HCT116 (cell line): ENCODE measurements at regions not wholly inside any gene's neighbourhood (a gene's known extent, or its start where the extent isn't known, plus 50 kb on each side); places are given as distances from the start of the nearest gene placed in this dataset.

Source experiments
- ATAC-seq: fragments of 200-7000 bp; cut with Tn5 transposase; 2 replicates; pipeline ENCODE4 v1.9.1; 2020; ENCODE audit warnings: mild to moderate bottlenecking, moderate library complexity
- BruUV-seq: library from RNA; stranded (reverse); fragments of 400-500 nt; replicated peaks from 2 replicates; lab custom pipeline; 2021; lab: Mats Ljungman, UMichigan
- CTCF ChIA-PET: fragments of 300-600 bp; sonication (Branson Sonifier 250); formaldehyde crosslinking; loops from one replicate; lab custom pipeline; 2021; ENCODE audit warnings: antibody characterized with exemption; lab: Charles Lee
- POLR2A ChIA-PET: fragments of 300-600, 350-600 bp; sonication (Branson Sonifier 250); formaldehyde crosslinking; loops from one replicate; lab custom pipeline; 2021; ENCODE audit warnings: antibody characterized with exemption; lab: Charles Lee
- RAD21 ChIA-PET, 2 experiments: fragments of 300-600 bp; sonication (Branson Sonifier 250); formaldehyde crosslinking; loops; one replicate each; lab custom pipeline; 2023; ENCODE audit warnings: low total read pairs in 2 of 2; ENCODE audit not compliant: uncharacterized antibody in 2 of 2, unreplicated experiment in 2 of 2, low non-redundant PET in 1 of 2; lab: Charles Lee
- DNase-seq: peaks from one replicate; pipeline ENCODE4 v3.0.0-alpha.2; 2010; ENCODE audit warnings: low read depth, low spot score
- H2AFZ ChIP-seq: fragments of 200-600 bp; shearing (Covaris generic), sonication (generic); 2 replicates; pipeline ENCODE4 v1.6.1; 2017; ENCODE audit warnings: low read depth, mixed run types, mixed read lengths, antibody characterized with exemption, low read length; ENCODE audit not compliant: poor library complexity, severe bottlenecking
- H3K27ac ChIP-seq: 2 replicates; pipeline ENCODE4 v1.5.1; 2012; ENCODE audit warnings: low read depth, low read length
- H3K27me3 ChIP-seq: fragments of 200-600 bp; sonication (generic); 2 replicates; pipeline ENCODE4 v1.6.1; 2016; ENCODE audit warnings: mixed run types, low read length, mixed read lengths; ENCODE audit not compliant: insufficient read depth
- H3K36me3 ChIP-seq, 2 experiments: fragments of 200-500 bp in 1 of 2; fragments of 200-600 bp in 1 of 2; sonication (Bioruptor generic) in 1 of 2; sonication (generic) in 1 of 2; 2 replicates each; pipeline versions ENCODE4 v1.5.1 to v1.6.1; 2014 to 2016; ENCODE audit warnings: low read length in 2 of 2, inconsistent platforms in 1 of 2, mixed read lengths in 1 of 2, mixed run types in 1 of 2; ENCODE audit not compliant: insufficient read depth in 2 of 2, control insufficient read depth in 1 of 2
- H3K4me1 ChIP-seq, 2 experiments: fragments of 200-600 bp in 1 of 2; sonication (generic) in 1 of 2; 2 replicates each; pipeline versions ENCODE4 v1.5.1 to v1.6.1; 2012 to 2017; ENCODE audit warnings: low read length in 2 of 2, inconsistent platforms in 1 of 2, mild to moderate bottlenecking in 1 of 2, mixed read lengths in 1 of 2, mixed run types in 1 of 2, moderate library complexity in 1 of 2; ENCODE audit not compliant: insufficient read depth in 2 of 2, control insufficient read depth in 1 of 2
- H3K4me2 ChIP-seq: fragments of 200-600 bp; sonication (generic); 2 replicates; pipeline ENCODE4 v1.6.1; 2017; ENCODE audit warnings: mixed run types, low read length, mixed read lengths
- H3K4me3 ChIP-seq, 2 experiments: fragments of 200-600 bp in 1 of 2; sonication (generic) in 1 of 2; replicated peaks in 1 of 2; 2 replicates each; pipeline ENCODE4 v1.5.1; 2011 to 2016; ENCODE audit warnings: low read length in 2 of 2, control low read depth in 1 of 2, low read depth in 1 of 2, mild to moderate bottlenecking in 1 of 2, mixed read lengths in 1 of 2, mixed run types in 1 of 2
- H3K79me2 ChIP-seq: fragments of 200-600 bp; sonication (generic); 2 replicates; pipeline ENCODE4 v1.6.1; 2017; ENCODE audit warnings: mild to moderate bottlenecking, mixed run types, low read length, moderate library complexity, mixed read lengths; ENCODE audit not compliant: insufficient read depth
- H3K9ac ChIP-seq: fragments of 200-600 bp; sonication (generic); 2 replicates; pipeline ENCODE4 v1.6.1; 2016; ENCODE audit warnings: low read length, mixed read lengths
- H3K9me2 ChIP-seq: fragments of 200-600 bp; sonication (generic), shearing (Covaris generic); 2 replicates; pipeline ENCODE4 v1.6.1; 2017; ENCODE audit warnings: mixed run types, mild to moderate bottlenecking, moderate library complexity; ENCODE audit not compliant: insufficient read depth
- H3K9me3 ChIP-seq, 2 experiments: fragments of 200-500 bp in 1 of 2; fragments of 200-600 bp in 1 of 2; sonication (Bioruptor generic) in 1 of 2; sonication (generic) in 1 of 2; 2 replicates each; pipeline ENCODE4 v1.6.1; 2014 to 2017; ENCODE audit warnings: low read length in 2 of 2, mixed read lengths in 2 of 2, inconsistent platforms in 1 of 2, low read depth in 1 of 2, mild to moderate bottlenecking in 1 of 2, mixed run types in 1 of 2, moderate library complexity in 1 of 2; ENCODE audit not compliant: control insufficient read depth in 1 of 2, insufficient read depth in 1 of 2
- H4K20me1 ChIP-seq: fragments of 200-600 bp; sonication (generic), shearing (Covaris generic); 2 replicates; pipeline ENCODE4 v1.6.1; 2017; ENCODE audit warnings: mixed run types, mild to moderate bottlenecking, moderate library complexity; ENCODE audit not compliant: insufficient read depth
- CBX3 ChIP-seq: IDR thresholded peaks from 2 replicates; pipeline ENCODE4 v1.6.1; 2012; ENCODE audit warnings: low read depth
- CEBPB ChIP-seq: IDR thresholded peaks from 2 replicates; pipeline ENCODE4 v1.6.1; 2012; ENCODE audit warnings: low read depth
- CTCF ChIP-seq, 3 experiments: fragments of 200-600 bp in 1 of 3; sonication (generic) in 1 of 3; IDR thresholded peaks in 2 of 3; conservative IDR thresholded peaks in 1 of 3; 2 replicates each; pipeline ENCODE4 v1.5.1; 2012 to 2017; ENCODE audit warnings: low read depth in 2 of 3, low read length in 2 of 3, antibody characterized with exemption in 1 of 3, borderline replicate concordance in 1 of 3, control low read depth in 1 of 3, mild to moderate bottlenecking in 1 of 3, mixed read lengths in 1 of 3, mixed run types in 1 of 3, moderate library complexity in 1 of 3; ENCODE audit not compliant: insufficient read depth in 1 of 3
- EGR1 ChIP-seq: IDR thresholded peaks from 2 replicates; pipeline ENCODE4 v1.6.1; 2012; ENCODE audit warnings: low read depth
- ELF1 ChIP-seq: IDR thresholded peaks from 2 replicates; pipeline ENCODE4 v1.6.1; 2012; ENCODE audit warnings: low read depth, borderline replicate concordance
- EZH2 ChIP-seq: fragments of 200-600 bp; sonication (generic); IDR thresholded peaks from 2 replicates; pipeline ENCODE4 v1.6.1; 2017; ENCODE audit warnings: antibody characterized with exemption, mixed run types
- EZH2phosphoT487 ChIP-seq: fragments of 200-600 bp; IDR thresholded peaks from 2 replicates; pipeline ENCODE4 v1.6.1; 2018; ENCODE audit warnings: antibody characterized with exemption, borderline replicate concordance
- FOSL1 ChIP-seq: IDR thresholded peaks from 2 replicates; pipeline ENCODE4 v1.6.1; 2012; ENCODE audit warnings: low read depth
- JUND ChIP-seq: IDR thresholded peaks from 2 replicates; pipeline ENCODE4 v1.6.1; 2012
- MAX ChIP-seq: IDR thresholded peaks from 2 replicates; pipeline ENCODE4 v1.6.1; 2012
- POLR2A ChIP-seq: IDR thresholded peaks from 2 replicates; pipeline ENCODE4 v1.7.0; 2011; ENCODE audit warnings: borderline replicate concordance; ENCODE audit not compliant: insufficient read depth, insufficient read length; ENCODE audit errors: extremely low read depth
- POLR2AphosphoS5 ChIP-seq: IDR thresholded peaks from 2 replicates; pipeline ENCODE4 v1.6.1; 2011; ENCODE audit warnings: mild to moderate bottlenecking, low read depth, low read length, moderate library complexity
- REST ChIP-seq: IDR thresholded peaks from 2 replicates; pipeline ENCODE4 v1.6.1; 2012; ENCODE audit warnings: low read depth
- SP1 ChIP-seq: IDR thresholded peaks from 2 replicates; pipeline ENCODE4 v1.6.1; 2012; ENCODE audit warnings: low read depth
- SRF ChIP-seq: IDR thresholded peaks from 2 replicates; pipeline ENCODE4 v1.6.1; 2012; ENCODE audit warnings: low read depth
- TCF7L2 ChIP-seq: IDR thresholded peaks from 2 replicates; pipeline ENCODE4 v1.7.0; 2011; ENCODE audit warnings: borderline replicate concordance, inconsistent platforms; ENCODE audit not compliant: insufficient read depth, insufficient read length; ENCODE audit errors: extremely low read depth
- YY1 ChIP-seq: IDR thresholded peaks from 2 replicates; pipeline ENCODE4 v1.6.1; 2011; ENCODE audit warnings: low read length, low read depth, moderate library complexity, mild to moderate bottlenecking; ENCODE audit not compliant: insufficient replicate concordance; ENCODE audit errors: extremely low read depth
- ZFX ChIP-seq: fragments of 450-650 bp; IDR thresholded peaks from 2 replicates; pipeline ENCODE4 v1.6.1; 2017
- ZNF274 ChIP-seq: fragments of 200-500 bp; sonication (Bioruptor generic); IDR thresholded peaks from 2 replicates; pipeline ENCODE4 v1.6.1; 2014; ENCODE audit warnings: mild to moderate bottlenecking, low read depth, low read length, inconsistent platforms
- intact Hi-C: fragments of 100-400 bp; cut with micrococcal nuclease; formaldehyde crosslinking; loops from 2 replicates; pipeline ENCODE4 v1.10.0; 2022
- TF ChIP-seq, protein P1 (sequence below): IDR thresholded peaks from 2 replicates; pipeline ENCODE4 v1.6.1; 2011; ENCODE audit warnings: mild to moderate bottlenecking, low read length, moderate library complexity; ENCODE audit not compliant: insufficient replicate concordance; ENCODE audit errors: extremely low read depth

- H3K9ac ChIP-seq, result no peak overlapping the region
- H4K20me1 ChIP-seq, result no peaks in the 10 kb centered on the region
- H3K36me3 ChIP-seq, result no peaks in the 10 kb centered on the region
- TF ChIP-seq FOSL1 (no peak), YY1 (no peak), ELF1 (no peak), TCF7L2 (no peak), CTCF (IDR thresholded peaks at IDR 0.05 in 2 of 3, conservative IDR thresholded peaks at IDR 0.05 in 1 of 3; ENCODE audit: borderline replicate concordance in 1 of 3, insufficient read depth in 1 of 3, low read depth in 2 of 3, low read length in 2 of 3) (no peak), CBX3 (no peak), ZFX (no peak), EZH2 (no peak), POLR2A (no peak), SP1 (no peak), CEBPB (no peak), JUND (no peak), REST (no peak), POLR2AphosphoS5 (no peak), EGR1 (no peak), EZH2phosphoT487 (no peak), ZNF274 (no peak), MAX (no peak), SRF (no peak)
- TF ChIP-seq, protein P1, sequence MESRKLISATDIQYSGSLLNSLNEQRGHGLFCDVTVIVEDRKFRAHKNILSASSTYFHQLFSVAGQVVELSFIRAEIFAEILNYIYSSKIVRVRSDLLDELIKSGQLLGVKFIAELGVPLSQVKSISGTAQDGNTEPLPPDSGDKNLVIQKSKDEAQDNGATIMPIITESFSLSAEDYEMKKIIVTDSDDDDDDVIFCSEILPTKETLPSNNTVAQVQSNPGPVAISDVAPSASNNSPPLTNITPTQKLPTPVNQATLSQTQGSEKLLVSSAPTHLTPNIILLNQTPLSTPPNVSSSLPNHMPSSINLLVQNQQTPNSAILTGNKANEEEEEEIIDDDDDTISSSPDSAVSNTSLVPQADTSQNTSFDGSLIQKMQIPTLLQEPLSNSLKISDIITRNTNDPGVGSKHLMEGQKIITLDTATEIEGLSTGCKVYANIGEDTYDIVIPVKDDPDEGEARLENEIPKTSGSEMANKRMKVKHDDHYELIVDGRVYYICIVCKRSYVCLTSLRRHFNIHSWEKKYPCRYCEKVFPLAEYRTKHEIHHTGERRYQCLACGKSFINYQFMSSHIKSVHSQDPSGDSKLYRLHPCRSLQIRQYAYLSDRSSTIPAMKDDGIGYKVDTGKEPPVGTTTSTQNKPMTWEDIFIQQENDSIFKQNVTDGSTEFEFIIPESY, result no peak
- no peaks in the 10 kb centered on the region for H3K4me1 ChIP-seq
- RAD21 ChIA-PET, result no interaction called here
- H2AFZ ChIP-seq, result no peak overlapping the region
- H3K4me3 ChIP-seq, result no peak overlapping the region
- peaks cover 54% of the 10 kb centered on the region for H3K27me3 ChIP-seq
- CTCF ChIA-PET, result no interaction called here
- no peaks in the 10 kb centered on the region for H3K9me2 ChIP-seq
- no peak overlapping the region for H3K27ac ChIP-seq
- no peaks in the 10 kb centered on the region for H3K9me3 ChIP-seq
- no TSS peak for BruUV-seq
- POLR2A ChIA-PET, result no interaction called here
- ATAC-seq (no peak), DNase-seq (no peak)
- no peak overlapping the region for H3K4me2 ChIP-seq
- no peaks in the 10 kb centered on the region for H3K79me2 ChIP-seq
- intact Hi-C loops, result no loop called here
These were observed 69.5 kb upstream of the SYT13 start for GRCh38 chr11:45355706-45356041.
